Activated naive CD8-positive, alpha-beta T cell treated with anti-CD3 and anti-CD28 coated beads, Interleukin-2, amount 10 ng/mL, durations not matched to agents 7 days and 5 days (primary cell): ENCODE measurements at regions not wholly inside any gene's neighbourhood (a gene's known extent, or its start where the extent isn't known, plus 50 kb on each side); places are given as distances from the start of the nearest gene placed in this dataset.

Source experiments
- ATAC-seq: fragments of 150-1000 bp; cut with Tn5 transposase; one replicate; pipeline ENCODE4 v1.10.0; 2021; ENCODE audit warnings: low read depth, moderate library complexity
- POLR2A ChIA-PET: fragments of 350-600 bp; sonication (Branson Sonifier 250); formaldehyde crosslinking; loops from one replicate; lab custom pipeline; 2021; ENCODE audit warnings: antibody characterized with exemption; lab: Charles Lee
- DNase-seq: peaks from one replicate; pipeline ENCODE4 v3.0.0; 2021
- H3K27ac Mint-ChIP-seq: one replicate; pipeline ENCODE4 v1.8.0; 2022; ENCODE audit warnings: mild to moderate bottlenecking, mixed read lengths
- H3K27me3 Mint-ChIP-seq: one replicate; pipeline ENCODE4 v1.8.0; 2022; ENCODE audit warnings: mild to moderate bottlenecking, moderate library complexity, mixed read lengths
- H3K36me3 Mint-ChIP-seq: one replicate; pipeline ENCODE4 v1.8.0; 2021; ENCODE audit warnings: mild to moderate bottlenecking, mixed read lengths
- H3K4me1 Mint-ChIP-seq: one replicate; pipeline ENCODE4 v1.8.0; 2021; ENCODE audit warnings: mixed read lengths
- H3K4me3 Mint-ChIP-seq: one replicate; pipeline ENCODE4 v1.8.0; 2022; ENCODE audit warnings: mild to moderate bottlenecking, moderate library complexity, mixed read lengths
- H3K9me3 Mint-ChIP-seq: one replicate; pipeline ENCODE4 v1.8.0; 2021; ENCODE audit warnings: mixed read lengths

- DNase-seq: no peak
- no peak for ATAC-seq
- Mint-ChIP-seq H3K4me3 (no peak overlapping the region), H3K36me3 (no peaks in the 10 kb centered on the region), H3K9me3 (peaks cover 3% of the 10 kb centered on the region), H3K27me3 (no peaks in the 10 kb centered on the region), H3K4me1 (peaks cover 7% of the 10 kb centered on the region), H3K27ac (no peak overlapping the region)
- POLR2A ChIA-PET: no interaction called here
These were observed 273.5 kb upstream of the ATP5MC3 start for GRCh38 chr2:175454953-175455389.

- ATAC-seq (no peak), DNase-seq (no peak)
- Mint-ChIP-seq H3K9me3 (no peaks in the 10 kb centered on the region), H3K4me1 (peaks cover 7% of the 10 kb centered on the region), H3K27me3 (no peaks in the 10 kb centered on the region), H3K36me3 (no peaks in the 10 kb centered on the region), H3K4me3 (no peak overlapping the region), H3K27ac (no peak overlapping the region)
- POLR2A ChIA-PET: no interaction called here
These were observed 268.7 kb upstream of the ATP5MC3 start for GRCh38 chr2:175450029-175450760.

- Mint-ChIP-seq H3K27me3 (no peaks in the 10 kb centered on the region), H3K36me3 (no peaks in the 10 kb centered on the region), H3K9me3 (no peaks in the 10 kb centered on the region), H3K27ac (no peak overlapping the region), H3K4me3 (no peak overlapping the region), H3K4me1 (peaks cover 7% of the 10 kb centered on the region)
- POLR2A ChIA-PET: no interaction called here
- DNase-seq (no peak), ATAC-seq (no peak)
These were observed 268.1 kb upstream of the ATP5MC3 start for GRCh38 chr2:175449616-175450015.

GRCh38 chr2:175446201-175446600, 264.7 kb upstream of the ATP5MC3 start:
- ATAC-seq: no peak
- POLR2A ChIA-PET: no interaction called here
- no peaks in the 10 kb centered on the region for H3K9me3 Mint-ChIP-seq
- no peak for DNase-seq
- no peak overlapping the region for H3K27ac Mint-ChIP-seq
- no peaks in the 10 kb centered on the region for H3K36me3 Mint-ChIP-seq
- no peaks in the 10 kb centered on the region for H3K27me3 Mint-ChIP-seq
- H3K4me1 Mint-ChIP-seq: peaks cover 7% of the 10 kb centered on the region
- H3K4me3 Mint-ChIP-seq: no peak overlapping the region

GRCh38 chr2:175445281-175445680, 263.8 kb upstream of the ATP5MC3 start:
- DNase-seq (no peak), ATAC-seq (no peak)
- Mint-ChIP-seq H3K27me3 (peaks cover 3% of the 10 kb centered on the region), H3K27ac (no peak overlapping the region), H3K9me3 (no peaks in the 10 kb centered on the region), H3K36me3 (no peaks in the 10 kb centered on the region), H3K4me3 (no peak overlapping the region), H3K4me1 (no peaks in the 10 kb centered on the region)
- POLR2A ChIA-PET: no interaction called here

- H3K27me3 Mint-ChIP-seq: peaks cover 9% of the 10 kb centered on the region
- POLR2A ChIA-PET: no interaction called here
- no peaks in the 10 kb centered on the region for H3K36me3 Mint-ChIP-seq
- H3K4me3 Mint-ChIP-seq: no peak overlapping the region
- H3K9me3 Mint-ChIP-seq: no peaks in the 10 kb centered on the region
- H3K4me1 Mint-ChIP-seq: no peaks in the 10 kb centered on the region
- H3K27ac Mint-ChIP-seq: no peak overlapping the region
- DNase-seq (no peak), ATAC-seq (no peak)
These were observed 260.9 kb upstream of the ATP5MC3 start for GRCh38 chr2:175442441-175442840.

GRCh38 chr2:175441181-175441761, 259.8 kb upstream of the ATP5MC3 start:
- Mint-ChIP-seq H3K36me3 (no peaks in the 10 kb centered on the region), H3K9me3 (no peaks in the 10 kb centered on the region), H3K27me3 (peaks cover 11% of the 10 kb centered on the region), H3K4me3 (no peak overlapping the region), H3K27ac (no peak overlapping the region), H3K4me1 (no peaks in the 10 kb centered on the region)
- POLR2A ChIA-PET: no interaction called here
- no peak for ATAC-seq
- no peak for DNase-seq

GRCh38 chr2:175439416-175439815, 257.9 kb upstream of the ATP5MC3 start:
- H3K4me1 Mint-ChIP-seq: no peaks in the 10 kb centered on the region
- POLR2A ChIA-PET: no interaction called here
- no peaks in the 10 kb centered on the region for H3K9me3 Mint-ChIP-seq
- peaks cover 11% of the 10 kb centered on the region for H3K27me3 Mint-ChIP-seq
- no peak for ATAC-seq
- no peak overlapping the region for H3K4me3 Mint-ChIP-seq
- H3K27ac Mint-ChIP-seq: no peak overlapping the region
- no peak for DNase-seq
- H3K36me3 Mint-ChIP-seq: no peaks in the 10 kb centered on the region

- POLR2A ChIA-PET: no interaction called here
- ATAC-seq (no peak), DNase-seq (no peak)
- Mint-ChIP-seq H3K27me3 (peaks cover 11% of the 10 kb centered on the region), H3K36me3 (no peaks in the 10 kb centered on the region), H3K4me1 (no peaks in the 10 kb centered on the region), H3K27ac (no peak overlapping the region), H3K9me3 (no peaks in the 10 kb centered on the region), H3K4me3 (no peak overlapping the region)
These were observed 255.7 kb upstream of the ATP5MC3 start for GRCh38 chr2:175437167-175437566.

GRCh38 chr2:175436076-175436475, 254.6 kb upstream of the ATP5MC3 start:
- H3K27me3 Mint-ChIP-seq: peaks cover 10% of the 10 kb centered on the region
- POLR2A ChIA-PET: no interaction called here
- no peaks in the 10 kb centered on the region for H3K9me3 Mint-ChIP-seq
- H3K27ac Mint-ChIP-seq: no peak overlapping the region
- H3K4me1 Mint-ChIP-seq: no peaks in the 10 kb centered on the region
- no peak overlapping the region for H3K4me3 Mint-ChIP-seq
- DNase-seq (no peak), ATAC-seq (no peak)
- no peaks in the 10 kb centered on the region for H3K36me3 Mint-ChIP-seq

GRCh38 chr2:175435012-175435411, 253.5 kb upstream of the ATP5MC3 start:
- POLR2A ChIA-PET: no interaction called here
- DNase-seq: no peak
- no peaks in the 10 kb centered on the region for H3K9me3 Mint-ChIP-seq
- H3K4me3 Mint-ChIP-seq: no peak overlapping the region
- H3K27ac Mint-ChIP-seq: no peak overlapping the region
- no peaks in the 10 kb centered on the region for H3K4me1 Mint-ChIP-seq
- ATAC-seq: no peak
- H3K36me3 Mint-ChIP-seq: no peaks in the 10 kb centered on the region
- H3K27me3 Mint-ChIP-seq: peaks cover 10% of the 10 kb centered on the region

GRCh38 chr2:175432793-175433192, 251.3 kb upstream of the ATP5MC3 start:
- H3K27me3 Mint-ChIP-seq: peaks cover 10% of the 10 kb centered on the region
- H3K4me3 Mint-ChIP-seq: no peak overlapping the region
- H3K36me3 Mint-ChIP-seq: no peaks in the 10 kb centered on the region
- H3K9me3 Mint-ChIP-seq: peaks cover 4% of the 10 kb centered on the region
- H3K27ac Mint-ChIP-seq: no peak overlapping the region
- DNase-seq: no peak
- POLR2A ChIA-PET: no interaction called here
- no peak for ATAC-seq
- no peaks in the 10 kb centered on the region for H3K4me1 Mint-ChIP-seq

- Mint-ChIP-seq H3K27ac (no peak overlapping the region), H3K4me1 (no peaks in the 10 kb centered on the region), H3K9me3 (peaks cover 4% of the 10 kb centered on the region), H3K27me3 (peaks cover 10% of the 10 kb centered on the region), H3K36me3 (no peaks in the 10 kb centered on the region), H3K4me3 (no peak overlapping the region)
- ATAC-seq (no peak), DNase-seq (no peak)
- POLR2A ChIA-PET: no interaction called here
These were observed 250.5 kb upstream of the ATP5MC3 start for GRCh38 chr2:175432021-175432420.
